ENCODE measurements at regions not wholly inside any gene's neighbourhood (a gene's known extent, or its start where the extent isn't known, plus 50 kb on each side); places are given as distances from the start of the nearest gene placed in this dataset.
"Not testable (repeated sequence)": the region's sequence is repeated elsewhere in the genome, so short reads cannot be mapped to it uniquely, and the experiment has no call there.

- Mint-ChIP-seq H3K9me3 (peaks cover 10% of the 10 kb centered on the region), H3K36me3 (no peaks in the 10 kb centered on the region), H3K27me3 (no peaks in the 10 kb centered on the region), H3K4me1 (ENCODE audit: low read depth in 2 of 2) (no peaks in the 10 kb centered on the region), H3K27ac (no peak overlapping the region), H3K4me3 (no peak overlapping the region)
- DNase-seq (ENCODE audit: low spot score), result no peak
- no peak for ATAC-seq
Measured at GRCh38 chr2:139742216-139743172, 962.3 kb upstream of the NXPH2 start.

GRCh38 chr2:139737659-139738058 is 957.5 kb upstream of the NXPH2 start:
- Mint-ChIP-seq H3K4me1 (ENCODE audit: low read depth in 2 of 2) (no peaks in the 10 kb centered on the region), H3K27ac (no peak overlapping the region), H3K4me3 (no peak overlapping the region), H3K27me3 (no peaks in the 10 kb centered on the region), H3K36me3 (no peaks in the 10 kb centered on the region), H3K9me3 (peaks cover 4% of the 10 kb centered on the region)
- DNase-seq (ENCODE audit: low spot score), result no peak
- no peak for ATAC-seq

- Mint-ChIP-seq H3K36me3 (no peaks in the 10 kb centered on the region), H3K4me1 (ENCODE audit: low read depth in 2 of 2) (no peaks in the 10 kb centered on the region), H3K9me3 (peaks cover 7% of the 10 kb centered on the region), H3K4me3 (no peak overlapping the region), H3K27ac (no peak overlapping the region), H3K27me3 (no peaks in the 10 kb centered on the region)
- ATAC-seq (no peak), DNase-seq (ENCODE audit: low spot score) (no peak)
Measured at GRCh38 chr2:139730197-139730596, 950.0 kb upstream of the NXPH2 start.

- H3K36me3 Mint-ChIP-seq, result peaks cover 9% of the 10 kb centered on the region
- DNase-seq (ENCODE audit: low spot score) (no peak), ATAC-seq (no peak)
- H3K4me3 Mint-ChIP-seq, result no peak overlapping the region
- no peak overlapping the region for H3K27ac Mint-ChIP-seq
- H3K9me3 Mint-ChIP-seq, result peaks cover 28% of the 10 kb centered on the region
- no peaks in the 10 kb centered on the region for H3K4me1 Mint-ChIP-seq (ENCODE audit: low read depth in 2 of 2)
- no peaks in the 10 kb centered on the region for H3K27me3 Mint-ChIP-seq
Measured at GRCh38 chr2:139721411-139721995, 941.3 kb upstream of the NXPH2 start.

- Mint-ChIP-seq H3K27me3 (no peaks in the 10 kb centered on the region), H3K4me3 (no peak overlapping the region), H3K4me1 (ENCODE audit: low read depth in 2 of 2) (no peaks in the 10 kb centered on the region), H3K9me3 (peaks cover 32% of the 10 kb centered on the region), H3K36me3 (peaks cover 11% of the 10 kb centered on the region), H3K27ac (no peak overlapping the region)
- ATAC-seq (no peak), DNase-seq (ENCODE audit: low spot score) (no peak)
Measured at GRCh38 chr2:139720056-139720455, 939.9 kb upstream of the NXPH2 start.

- H3K4me1 Mint-ChIP-seq (ENCODE audit: low read depth in 2 of 2), result no peaks in the 10 kb centered on the region
Measured at GRCh38 chr2:139704606-139705005, 924.4 kb upstream of the NXPH2 start.

GRCh38 chr2:139694327-139694726 is 914.1 kb upstream of the NXPH2 start:
- Mint-ChIP-seq H3K4me3 (no peak overlapping the region), H3K4me1 (ENCODE audit: low read depth in 2 of 2) (no peaks in the 10 kb centered on the region), H3K27ac (no peak overlapping the region), H3K36me3 (peaks cover 8% of the 10 kb centered on the region), H3K9me3 (peaks cover 16% of the 10 kb centered on the region), H3K27me3 (no peaks in the 10 kb centered on the region)
- DNase-seq (ENCODE audit: low spot score), result no peak
- ATAC-seq, result no peak

More at GRCh38 chr2:139704606-139705005, 924.4 kb upstream of the NXPH2 start:
- Mint-ChIP-seq H3K27me3 (no peaks in the 10 kb centered on the region), H3K36me3 (no peaks in the 10 kb centered on the region), H3K9me3 (peaks cover 10% of the 10 kb centered on the region), H3K27ac (no peak overlapping the region), H3K4me3 (no peak overlapping the region)
- DNase-seq (ENCODE audit: low spot score) (no peak), ATAC-seq (no peak)

GRCh38 chr2:139686205-139686604 is 906.0 kb upstream of the NXPH2 start:
- H3K4me3 Mint-ChIP-seq, result no peak overlapping the region
- DNase-seq (ENCODE audit: low spot score) (no peak), ATAC-seq (no peak)
- H3K9me3 Mint-ChIP-seq, result peaks cover 14% of the 10 kb centered on the region
- H3K4me1 Mint-ChIP-seq (ENCODE audit: low read depth in 2 of 2), result no peaks in the 10 kb centered on the region
- H3K27me3 Mint-ChIP-seq, result no peaks in the 10 kb centered on the region
- H3K27ac Mint-ChIP-seq, result no peak overlapping the region
- peaks cover 6% of the 10 kb centered on the region for H3K36me3 Mint-ChIP-seq

GRCh38 chr2:139685090-139685983 is 905.1 kb upstream of the NXPH2 start:
- Mint-ChIP-seq H3K27me3 (no peaks in the 10 kb centered on the region), H3K27ac (no peak overlapping the region), H3K9me3 (peaks cover 10% of the 10 kb centered on the region), H3K4me3 (no peak overlapping the region), H3K36me3 (peaks cover 6% of the 10 kb centered on the region), H3K4me1 (ENCODE audit: low read depth in 2 of 2) (no peaks in the 10 kb centered on the region)
- DNase-seq (ENCODE audit: low spot score) (no peak), ATAC-seq (no peak)

- DNase-seq (ENCODE audit: low spot score) (no peak), ATAC-seq (no peak)
- no peaks in the 10 kb centered on the region for H3K27me3 Mint-ChIP-seq
- H3K4me3 Mint-ChIP-seq, result no peak overlapping the region
- peaks cover 10% of the 10 kb centered on the region for H3K9me3 Mint-ChIP-seq
- H3K27ac Mint-ChIP-seq, result no peak overlapping the region
- no peaks in the 10 kb centered on the region for H3K4me1 Mint-ChIP-seq (ENCODE audit: low read depth in 2 of 2)
- peaks cover 6% of the 10 kb centered on the region for H3K36me3 Mint-ChIP-seq
Measured at GRCh38 chr2:139684286-139684860, 904.2 kb upstream of the NXPH2 start.

GRCh38 chr2:139674577-139674976 is 894.4 kb upstream of the NXPH2 start:
- no peak overlapping the region for H3K4me3 Mint-ChIP-seq

GRCh38 chr2:139673447-139673846 is 893.3 kb upstream of the NXPH2 start:
- not testable (repeated sequence) for DNase-seq (ENCODE audit: low spot score); H3K4me1 Mint-ChIP-seq (ENCODE audit: low read depth in 2 of 2); H3K27ac Mint-ChIP-seq; ATAC-seq; H3K4me3 Mint-ChIP-seq; H3K27me3 Mint-ChIP-seq; H3K9me3 Mint-ChIP-seq; H3K36me3 Mint-ChIP-seq

More at GRCh38 chr2:139674577-139674976, 894.4 kb upstream of the NXPH2 start:
- Mint-ChIP-seq H3K4me1 (ENCODE audit: low read depth in 2 of 2) (no peaks in the 10 kb centered on the region), H3K27me3 (no peaks in the 10 kb centered on the region), H3K9me3 (peaks cover 8% of the 10 kb centered on the region), H3K36me3 (peaks cover 4% of the 10 kb centered on the region), H3K27ac (no peak overlapping the region)
- no peak for DNase-seq (ENCODE audit: low spot score)
- no peak for ATAC-seq

- DNase-seq (ENCODE audit: low spot score), result no peak
- peaks cover 19% of the 10 kb centered on the region for H3K9me3 Mint-ChIP-seq
- H3K27me3 Mint-ChIP-seq, result no peaks in the 10 kb centered on the region
- no peak overlapping the region for H3K27ac Mint-ChIP-seq
- H3K4me1 Mint-ChIP-seq (ENCODE audit: low read depth in 2 of 2), result no peaks in the 10 kb centered on the region
- H3K36me3 Mint-ChIP-seq, result peaks cover 10% of the 10 kb centered on the region
- no peak for ATAC-seq
- no peak overlapping the region for H3K4me3 Mint-ChIP-seq
Measured at GRCh38 chr2:139669675-139670074, 889.5 kb upstream of the NXPH2 start.
